HEK293T (cell line): ENCODE measurements at regions not wholly inside any gene's neighbourhood (a gene's known extent, or its start where the extent isn't known, plus 50 kb on each side); places are given as distances from the start of the nearest gene placed in this dataset.

Source experiments
- LEF1 ChIP-seq: fragments of 450-650 bp; IDR thresholded peaks from 2 replicates; pipeline ENCODE4 v1.6.1; 2017; ENCODE audit warnings: mild to moderate bottlenecking, borderline replicate concordance
- NFRKB ChIP-seq: fragments of 450-650 bp; IDR thresholded peaks from 2 replicates; pipeline ENCODE4 v1.6.1; 2016; ENCODE audit warnings: mild to moderate bottlenecking, moderate library complexity
- TARDBP ChIP-seq: fragments of 450-650 bp; IDR thresholded peaks from 2 replicates; pipeline ENCODE4 v1.6.1; 2016

- no peak for TF ChIP-seq NFRKB
- no peak for TF ChIP-seq LEF1
- TF ChIP-seq TARDBP = no peak
Measured at GRCh38 chr18:59960272-59960671, 60.5 kb downstream of the PMAIP1 start.
